NT2/D1 (cell line): ENCODE measurements at regions not wholly inside any gene's neighbourhood (a gene's known extent, or its start where the extent isn't known, plus 50 kb on each side); places are given as distances from the start of the nearest gene placed in this dataset.
"Not testable (repeated sequence)": the region's sequence is repeated elsewhere in the genome, so short reads cannot be mapped to it uniquely, and the experiment has no call there.

Source experiments
- DNase-seq: peaks from one replicate; pipeline ENCODE4 v3.0.0-alpha.2; 2011; ENCODE audit warnings: low read depth, low spot score
- H3K27me3 ChIP-seq: 2 replicates; pipeline ENCODE4 v1.6.0; 2011; ENCODE audit warnings: mild to moderate bottlenecking; ENCODE audit not compliant: insufficient read length, insufficient read depth
- H3K36me3 ChIP-seq: 2 replicates; pipeline ENCODE4 v1.6.1; 2011; ENCODE audit warnings: mild to moderate bottlenecking, low read length, mixed read lengths; ENCODE audit not compliant: insufficient read depth, insufficient read length
- H3K4me1 ChIP-seq: 2 replicates; pipeline ENCODE4 v1.5.1; 2011; ENCODE audit not compliant: insufficient read depth, insufficient read length
- H3K4me3 ChIP-seq: 2 replicates; pipeline ENCODE4 v1.5.1; 2011; ENCODE audit warnings: low read depth; ENCODE audit not compliant: insufficient read length
- H3K9ac ChIP-seq: 2 replicates; pipeline ENCODE4 v1.6.0; 2011; ENCODE audit warnings: low read depth; ENCODE audit not compliant: insufficient read length
- H3K9me3 ChIP-seq: 2 replicates; pipeline ENCODE4 v1.5.1; 2011; ENCODE audit warnings: mild to moderate bottlenecking, low read length; ENCODE audit not compliant: insufficient read depth
- SUZ12 ChIP-seq: IDR thresholded peaks from 2 replicates; pipeline ENCODE4 v1.6.1; 2011; ENCODE audit not compliant: insufficient read length, insufficient read depth; ENCODE audit errors: extremely low read depth
- YY1 ChIP-seq: IDR thresholded peaks from 2 replicates; pipeline ENCODE4 v1.6.1; 2011; ENCODE audit not compliant: insufficient read length, insufficient read depth
- ZNF274 ChIP-seq: IDR thresholded peaks from 2 replicates; pipeline ENCODE4 v1.6.1; 2011; ENCODE audit warnings: mild to moderate bottlenecking, low read depth, low read length

- TF ChIP-seq ZNF274 (no peak), SUZ12 (no peak), YY1 (no peak)
- Histone ChIP-seq H3K27me3 (peaks cover 2% of the 10 kb centered on the region), H3K4me1 (peaks cover 21% of the 10 kb centered on the region), H3K9ac (no peak overlapping the region), H3K9me3 (no peaks in the 10 kb centered on the region), H3K36me3 (no peaks in the 10 kb centered on the region), H3K4me3 (no peak overlapping the region)
- DNase-seq: no peak
These were observed 195.7 kb downstream of the IGLL1 start for GRCh38 chr22:23384431-23384830.

GRCh38 chr22:23383491-23384361, 196.4 kb downstream of the IGLL1 start:
- no peak for DNase-seq
- no peak overlapping the region for H3K4me3 ChIP-seq
- TF ChIP-seq YY1 (no peak), ZNF274 (no peak), SUZ12 (no peak)

GRCh38 chr22:23382428-23383218, 197.5 kb downstream of the IGLL1 start:
- DNase-seq: no peak
- Histone ChIP-seq H3K4me1 (peaks cover 21% of the 10 kb centered on the region), H3K4me3 (no peak overlapping the region), H3K9ac (no peak overlapping the region), H3K9me3 (no peaks in the 10 kb centered on the region), H3K27me3 (peaks cover 7% of the 10 kb centered on the region), H3K36me3 (no peaks in the 10 kb centered on the region)
- TF ChIP-seq SUZ12 (no peak), YY1 (no peak), ZNF274 (no peak)

More at GRCh38 chr22:23383491-23384361, 196.4 kb downstream of the IGLL1 start:
- Histone ChIP-seq H3K9ac (no peak overlapping the region), H3K27me3 (peaks cover 2% of the 10 kb centered on the region), H3K9me3 (no peaks in the 10 kb centered on the region), H3K4me1 (peaks cover 21% of the 10 kb centered on the region), H3K36me3 (no peaks in the 10 kb centered on the region)

GRCh38 chr22:23381661-23382427, 198.2 kb downstream of the IGLL1 start:
- Histone ChIP-seq H3K9ac (no peak overlapping the region), H3K4me3 (no peak overlapping the region), H3K27me3 (peaks cover 15% of the 10 kb centered on the region), H3K36me3 (no peaks in the 10 kb centered on the region), H3K4me1 (peaks cover 21% of the 10 kb centered on the region), H3K9me3 (no peaks in the 10 kb centered on the region)
- no peak for TF ChIP-seq YY1
- TF ChIP-seq SUZ12: no peak
- no peak for TF ChIP-seq ZNF274
- no peak for DNase-seq

- H3K9me3 ChIP-seq: no peaks in the 10 kb centered on the region
- no peak for TF ChIP-seq YY1
- TF ChIP-seq SUZ12: no peak
- TF ChIP-seq ZNF274: no peak
- no peak overlapping the region for H3K4me3 ChIP-seq
- no peaks in the 10 kb centered on the region for H3K36me3 ChIP-seq
- peaks cover 21% of the 10 kb centered on the region for H3K4me1 ChIP-seq
- no peak for DNase-seq
- H3K9ac ChIP-seq: no peak overlapping the region
- peaks cover 24% of the 10 kb centered on the region for H3K27me3 ChIP-seq
These were observed 199.2 kb downstream of the IGLL1 start for GRCh38 chr22:23380911-23381310.

- Histone ChIP-seq H3K4me3 (no peak overlapping the region), H3K36me3 (no peaks in the 10 kb centered on the region), H3K27me3 (peaks cover 31% of the 10 kb centered on the region), H3K9ac (no peak overlapping the region), H3K9me3 (no peaks in the 10 kb centered on the region), H3K4me1 (peaks cover 17% of the 10 kb centered on the region)
- no peak for DNase-seq
- no peak for TF ChIP-seq YY1
- TF ChIP-seq SUZ12: no peak
- no peak for TF ChIP-seq ZNF274
These were observed 199.9 kb downstream of the IGLL1 start for GRCh38 chr22:23380230-23380573.

- peaks cover 37% of the 10 kb centered on the region for H3K27me3 ChIP-seq
- DNase-seq, H3K9ac ChIP-seq, H3K9me3 ChIP-seq, H3K36me3 ChIP-seq, H3K4me3 ChIP-seq: not testable (repeated sequence)
- peaks cover 13% of the 10 kb centered on the region for H3K4me1 ChIP-seq
These were observed 199.4 kb downstream of the BCR start for GRCh38 chr22:23379540-23380229.
